GM12892 (cell line): ENCODE measurements at regions not wholly inside any gene's neighbourhood (a gene's known extent, or its start where the extent isn't known, plus 50 kb on each side); places are given as distances from the start of the nearest gene placed in this dataset.

Source experiments
- POLR2A ChIP-seq: IDR thresholded peaks from 2 replicates; pipeline ENCODE4 v1.6.1; 2011; ENCODE audit warnings: low read depth, low read length, control low read depth
- POLR2AphosphoS5 ChIP-seq: IDR thresholded peaks from 2 replicates; pipeline ENCODE4 v1.6.1; 2011; ENCODE audit warnings: low read depth, low read length, control low read depth
- TAF1 ChIP-seq: IDR thresholded peaks from 2 replicates; pipeline ENCODE4 v1.6.1; 2011; ENCODE audit warnings: low read depth, mild to moderate bottlenecking, control low read depth, low read length, borderline replicate concordance

GRCh38 chr13:107099661-107100060 lies 531.7 kb upstream of the ARGLU1 start:
- TF ChIP-seq POLR2A = no peak
- no peak for TF ChIP-seq TAF1
- TF ChIP-seq POLR2AphosphoS5 = no peak
